Liver (tissue), 8 donors: ENCODE measurements at regions not wholly inside any gene's neighbourhood (a gene's known extent, or its start where the extent isn't known, plus 50 kb on each side); places are given as distances from the start of the nearest gene placed in this dataset.

ENCODE experiments used
- DNase-seq: peaks from one replicate; pipeline ENCODE4 v3.0.0-alpha.2; 2017; ENCODE audit warnings: low spot score
- H3K27ac ChIP-seq, 2 donors: one replicate each; pipeline ENCODE4 v1.7.0; 2013; ENCODE audit warnings: inconsistent platforms in 2 of 2, low read length in 2 of 2, control low read depth in 1 of 2, low read depth in 1 of 2, mild to moderate bottlenecking in 1 of 2
- H3K27me3 ChIP-seq, 4 donors: one replicate each; pipeline versions ENCODE4 v1.6.1 to v1.7.0; 2013; ENCODE audit warnings: low read length in 3 of 4, inconsistent platforms in 1 of 4, mild to moderate bottlenecking in 1 of 4, moderate library complexity in 1 of 4; ENCODE audit not compliant: control insufficient read depth in 4 of 4, insufficient read depth in 4 of 4
- H3K36me3 ChIP-seq, 4 donors: one replicate each; pipeline versions ENCODE4 v1.6.1 to v1.7.0; 2013; ENCODE audit warnings: low read length in 3 of 4, mild to moderate bottlenecking in 3 of 4, low read depth in 1 of 4, moderate library complexity in 1 of 4; ENCODE audit not compliant: control insufficient read depth in 4 of 4, insufficient read depth in 3 of 4
- H3K4me1 ChIP-seq, 4 donors: one replicate each; pipeline versions ENCODE4 v1.6.1 to v1.7.0; 2013; ENCODE audit warnings: low read length in 3 of 4, mild to moderate bottlenecking in 3 of 4, moderate library complexity in 1 of 4; ENCODE audit not compliant: control insufficient read depth in 4 of 4, insufficient read depth in 4 of 4
- H3K4me3 ChIP-seq, 3 donors: one replicate each; pipeline versions ENCODE4 v1.6.1 to v1.7.0; 2013; ENCODE audit warnings: low read length in 3 of 3, control low read depth in 1 of 3, low read depth in 1 of 3, mild to moderate bottlenecking in 1 of 3
- H3K9ac ChIP-seq, 2 donors: one replicate each; pipeline ENCODE4 v1.7.0; 2013; ENCODE audit warnings: low read length in 2 of 2, mild to moderate bottlenecking in 2 of 2, moderate library complexity in 2 of 2, control low read depth in 1 of 2, low read depth in 1 of 2
- H3K9me3 ChIP-seq, 4 donors: one replicate each; pipeline versions ENCODE4 v1.6.1 to v1.7.0; 2013; ENCODE audit warnings: low read length in 3 of 4; ENCODE audit not compliant: control insufficient read depth in 4 of 4
- EGR1 ChIP-seq, 2 donors: IDR thresholded peaks; 2 replicates each; pipeline ENCODE4 v1.6.1; 2016 to 2018; ENCODE audit warnings: antibody characterized with exemption in 2 of 2, low read depth in 2 of 2
- FOXA1 ChIP-seq: IDR thresholded peaks from 2 replicates; pipeline ENCODE4 v1.6.1; 2016; ENCODE audit warnings: antibody characterized with exemption
- FOXA2 ChIP-seq: IDR thresholded peaks from 2 replicates; pipeline ENCODE4 v1.6.1; 2016; ENCODE audit warnings: antibody characterized with exemption
- GABPA ChIP-seq, 2 donors: IDR thresholded peaks in 1 of 2; conservative IDR thresholded peaks in 1 of 2; 2 replicates each; pipeline ENCODE4 v1.6.1; 2016; ENCODE audit warnings: antibody characterized with exemption in 2 of 2, mild to moderate bottlenecking in 1 of 2, moderate library complexity in 1 of 2
- HNF4A ChIP-seq, 2 donors: conservative IDR thresholded peaks; 2 replicates each; pipeline ENCODE4 v1.6.1; 2016; ENCODE audit warnings: antibody characterized with exemption in 2 of 2, mild to moderate bottlenecking in 2 of 2
- HNF4G ChIP-seq: IDR thresholded peaks from 2 replicates; pipeline ENCODE4 v1.6.1; 2016; ENCODE audit warnings: antibody characterized with exemption
- JUND ChIP-seq, 2 donors: IDR thresholded peaks; 2 replicates each; pipeline ENCODE4 v1.6.1; 2016; ENCODE audit warnings: antibody characterized with exemption in 2 of 2
- NR2F2 ChIP-seq: IDR thresholded peaks from 2 replicates; pipeline ENCODE4 v1.6.1; 2016; ENCODE audit warnings: antibody characterized with exemption
- RAD21 ChIP-seq, 2 donors: IDR thresholded peaks; 2 replicates each; pipeline ENCODE4 v1.6.1; 2016; ENCODE audit warnings: antibody characterized with exemption in 2 of 2, mild to moderate bottlenecking in 2 of 2
- RXRA ChIP-seq, 2 donors: IDR thresholded peaks; 2 replicates each; pipeline ENCODE4 v1.6.1; 2017 to 2018; ENCODE audit warnings: antibody characterized with exemption in 2 of 2, mild to moderate bottlenecking in 1 of 2
- SP1 ChIP-seq: IDR thresholded peaks from 2 replicates; pipeline ENCODE4 v1.6.1; 2018; ENCODE audit warnings: antibody characterized with exemption, mild to moderate bottlenecking
- YY1 ChIP-seq: IDR thresholded peaks from 2 replicates; pipeline ENCODE4 v1.6.1; 2016; ENCODE audit warnings: antibody characterized with exemption, mild to moderate bottlenecking
- WGBS: extraction: QIAGEN DNeasy Blood & Tissue Kit; methylation state at CpG from one replicate; pipeline ENCODE4 v1.1.7; 2013; 5-methylcytosine and 5-hydroxymethylcytosine counted together
- TF ChIP-seq, protein P1 (sequence below): IDR thresholded peaks from 2 replicates; pipeline ENCODE4 v1.6.1; 2016; ENCODE audit warnings: antibody characterized with exemption
- TF ChIP-seq, protein P2 (sequence below): IDR thresholded peaks from 2 replicates; pipeline ENCODE4 v1.6.1; 2016; ENCODE audit warnings: antibody characterized with exemption
- TF ChIP-seq, protein P3 (sequence below): fragments of 150-350 bp; IDR thresholded peaks from 2 replicates; pipeline ENCODE4 v1.5.1; 2017; ENCODE audit warnings: improper control_type of control experiment, low read depth, low read length; ENCODE audit not compliant: missing input control
- TF ChIP-seq, protein P4 (sequence below): IDR thresholded peaks from 2 replicates; pipeline ENCODE4 v1.6.1; 2016; ENCODE audit warnings: antibody characterized with exemption
- donor health status: healthy.
- donor health status: healthy.
- donor health status: healthy.
- donor health status: healthy.
- donor health status: healthy.

GRCh38 chr16:82560805-82561325 lies 65.9 kb upstream of the CDH13 start:
- 71% methylated on average over 7 of the region's 7 CpGs for WGBS
- no peak for DNase-seq
- Histone ChIP-seq H3K27ac (no peak overlapping the region), H3K27me3 (no peaks in the 10 kb centered on the region), H3K36me3 (no peaks in the 10 kb centered on the region), H3K4me1 (no peaks in the 10 kb centered on the region), H3K4me3 (no peak overlapping the region), H3K9me3 (no peaks in the 10 kb centered on the region), H3K9ac (no peak overlapping the region)
- no peak for TF ChIP-seq EGR1 (IDR thresholded peaks at IDR 0.05; ENCODE audit: low read depth in 2 of 2)
- TF ChIP-seq GABPA (IDR thresholded peaks at IDR 0.05 in 1 of 2, conservative IDR thresholded peaks at IDR 0.05 in 1 of 2), result no peak
- TF ChIP-seq JUND (IDR thresholded peaks at IDR 0.05), result no peak
- TF ChIP-seq, protein P1, sequence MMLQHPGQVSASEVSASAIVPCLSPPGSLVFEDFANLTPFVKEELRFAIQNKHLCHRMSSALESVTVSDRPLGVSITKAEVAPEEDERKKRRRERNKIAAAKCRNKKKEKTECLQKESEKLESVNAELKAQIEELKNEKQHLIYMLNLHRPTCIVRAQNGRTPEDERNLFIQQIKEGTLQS, result no peak
- TF ChIP-seq HNF4G, result no peak

GRCh38 chr16:82544378-82545160 lies 82.2 kb upstream of the CDH13 start:
- Histone ChIP-seq H3K36me3 (no peaks in the 10 kb centered on the region), H3K9ac (no peak overlapping the region), H3K27ac (no peak overlapping the region), H3K27me3 (peaks cover 0 to 2% (median 0%) of the 10 kb centered on the region in 4 donors), H3K4me1 (no peaks in the 10 kb centered on the region), H3K9me3 (no peaks in the 10 kb centered on the region), H3K4me3 (no peak overlapping the region)
- TF ChIP-seq FOXA1 (no peak), FOXA2 (no peak), YY1 (no peak), GABPA (IDR thresholded peaks at IDR 0.05 in 1 of 2, conservative IDR thresholded peaks at IDR 0.05 in 1 of 2) (no peak), JUND (IDR thresholded peaks at IDR 0.05) (no peak), HNF4G (no peak), EGR1 (IDR thresholded peaks at IDR 0.05; ENCODE audit: low read depth in 2 of 2) (no peak)
- TF ChIP-seq, protein P2, sequence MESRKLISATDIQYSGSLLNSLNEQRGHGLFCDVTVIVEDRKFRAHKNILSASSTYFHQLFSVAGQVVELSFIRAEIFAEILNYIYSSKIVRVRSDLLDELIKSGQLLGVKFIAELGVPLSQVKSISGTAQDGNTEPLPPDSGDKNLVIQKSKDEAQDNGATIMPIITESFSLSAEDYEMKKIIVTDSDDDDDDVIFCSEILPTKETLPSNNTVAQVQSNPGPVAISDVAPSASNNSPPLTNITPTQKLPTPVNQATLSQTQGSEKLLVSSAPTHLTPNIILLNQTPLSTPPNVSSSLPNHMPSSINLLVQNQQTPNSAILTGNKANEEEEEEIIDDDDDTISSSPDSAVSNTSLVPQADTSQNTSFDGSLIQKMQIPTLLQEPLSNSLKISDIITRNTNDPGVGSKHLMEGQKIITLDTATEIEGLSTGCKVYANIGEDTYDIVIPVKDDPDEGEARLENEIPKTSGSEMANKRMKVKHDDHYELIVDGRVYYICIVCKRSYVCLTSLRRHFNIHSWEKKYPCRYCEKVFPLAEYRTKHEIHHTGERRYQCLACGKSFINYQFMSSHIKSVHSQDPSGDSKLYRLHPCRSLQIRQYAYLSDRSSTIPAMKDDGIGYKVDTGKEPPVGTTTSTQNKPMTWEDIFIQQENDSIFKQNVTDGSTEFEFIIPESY, result no peak
- TF ChIP-seq, protein P3, sequence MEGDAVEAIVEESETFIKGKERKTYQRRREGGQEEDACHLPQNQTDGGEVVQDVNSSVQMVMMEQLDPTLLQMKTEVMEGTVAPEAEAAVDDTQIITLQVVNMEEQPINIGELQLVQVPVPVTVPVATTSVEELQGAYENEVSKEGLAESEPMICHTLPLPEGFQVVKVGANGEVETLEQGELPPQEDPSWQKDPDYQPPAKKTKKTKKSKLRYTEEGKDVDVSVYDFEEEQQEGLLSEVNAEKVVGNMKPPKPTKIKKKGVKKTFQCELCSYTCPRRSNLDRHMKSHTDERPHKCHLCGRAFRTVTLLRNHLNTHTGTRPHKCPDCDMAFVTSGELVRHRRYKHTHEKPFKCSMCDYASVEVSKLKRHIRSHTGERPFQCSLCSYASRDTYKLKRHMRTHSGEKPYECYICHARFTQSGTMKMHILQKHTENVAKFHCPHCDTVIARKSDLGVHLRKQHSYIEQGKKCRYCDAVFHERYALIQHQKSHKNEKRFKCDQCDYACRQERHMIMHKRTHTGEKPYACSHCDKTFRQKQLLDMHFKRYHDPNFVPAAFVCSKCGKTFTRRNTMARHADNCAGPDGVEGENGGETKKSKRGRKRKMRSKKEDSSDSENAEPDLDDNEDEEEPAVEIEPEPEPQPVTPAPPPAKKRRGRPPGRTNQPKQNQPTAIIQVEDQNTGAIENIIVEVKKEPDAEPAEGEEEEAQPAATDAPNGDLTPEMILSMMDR, result no peak
- TF ChIP-seq, protein P4, sequence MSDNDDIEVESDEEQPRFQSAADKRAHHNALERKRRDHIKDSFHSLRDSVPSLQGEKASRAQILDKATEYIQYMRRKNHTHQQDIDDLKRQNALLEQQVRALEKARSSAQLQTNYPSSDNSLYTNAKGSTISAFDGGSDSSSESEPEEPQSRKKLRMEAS, result no peak
- DNase-seq, result no peak
- 59% methylated on average over 12 of the region's 12 CpGs for WGBS

GRCh38 chr16:82542714-82543113 lies 84.1 kb upstream of the CDH13 start:
- Histone ChIP-seq H3K4me1 (no peaks in the 10 kb centered on the region), H3K9me3 (peaks cover 0 to 8% (median 2%) of the 10 kb centered on the region in 4 donors), H3K27me3 (peaks cover 0 to 8% (median 0%) of the 10 kb centered on the region in 4 donors), H3K36me3 (no peaks in the 10 kb centered on the region), H3K27ac (no peak overlapping the region), H3K4me3 (no peak overlapping the region), H3K9ac (no peak overlapping the region)
- DNase-seq, result no peak
- WGBS, result 65% methylated on average over 1 of the region's 1 CpG
- TF ChIP-seq FOXA2, result no peak
- TF ChIP-seq HNF4A (conservative IDR thresholded peaks at IDR 0.05), result no peak
- TF ChIP-seq, protein P2, result no peak
- TF ChIP-seq, protein P4, result no peak
- TF ChIP-seq, protein P1, result no peak
- no peak for TF ChIP-seq RXRA (IDR thresholded peaks at IDR 0.05)
- TF ChIP-seq, protein P3, result no peak
- no peak for TF ChIP-seq SP1
- no peak for TF ChIP-seq RAD21 (IDR thresholded peaks at IDR 0.05)
- TF ChIP-seq HNF4G, result no peak
- no peak for TF ChIP-seq NR2F2
- TF ChIP-seq EGR1 (IDR thresholded peaks at IDR 0.05; ENCODE audit: low read depth in 2 of 2), result no peak
